ENCODE measurements at regions not wholly inside any gene's neighbourhood (a gene's known extent, or its start where the extent isn't known, plus 50 kb on each side); places are given as distances from the start of the nearest gene placed in this dataset.

GRCh38 chr16:9680968-9681367 lies 501.3 kb downstream of the GRIN2A start:
- TF ChIP-seq EZH2 (optimal IDR thresholded peaks at IDR 0.05; ENCODE audit: low read depth, low read length) (no peak), CTCF (IDR thresholded peaks at IDR 0.05; ENCODE audit: low read length) (no peak), EZH2phosphoT487 (IDR thresholded peaks at IDR 0.05; ENCODE audit: low read length) (no peak)
